GM19372 (cell line): ENCODE measurements at regions not wholly inside any gene's neighbourhood (a gene's known extent, or its start where the extent isn't known, plus 50 kb on each side); places are given as distances from the start of the nearest gene placed in this dataset.

ENCODE experiments used
- ATAC-seq: cut with Tn5 transposase; IDR thresholded peaks from one replicate; pipeline ENCODE4 v1.9.1; 2021; ENCODE audit warnings: mild to moderate bottlenecking, low read depth, moderate library complexity; ENCODE audit not compliant: unreplicated experiment

GRCh38 chr3:132183811-132184210, 133.4 kb upstream of the ACP3 start:
- ATAC-seq = no peak

GRCh38 chr3:132187746-132188145, 129.5 kb upstream of the ACP3 start:
- no peak for ATAC-seq

GRCh38 chr3:132189601-132190000, 127.6 kb upstream of the ACP3 start:
- ATAC-seq = no peak

- ATAC-seq = no peak
Observed at GRCh38 chr3:132196113-132196512, 121.1 kb upstream of the ACP3 start.

GRCh38 chr3:132198516-132198915, 118.7 kb upstream of the ACP3 start:
- ATAC-seq = no peak

- no peak for ATAC-seq
Observed at GRCh38 chr3:132199451-132199850, 117.8 kb upstream of the ACP3 start.

- ATAC-seq = no peak
Observed at GRCh38 chr3:132202586-132202985, 114.6 kb upstream of the ACP3 start.

GRCh38 chr3:132203889-132204596, 113.2 kb upstream of the ACP3 start:
- no peak for ATAC-seq

GRCh38 chr3:132205609-132206008, 111.6 kb upstream of the ACP3 start:
- ATAC-seq = no peak

DNA sequence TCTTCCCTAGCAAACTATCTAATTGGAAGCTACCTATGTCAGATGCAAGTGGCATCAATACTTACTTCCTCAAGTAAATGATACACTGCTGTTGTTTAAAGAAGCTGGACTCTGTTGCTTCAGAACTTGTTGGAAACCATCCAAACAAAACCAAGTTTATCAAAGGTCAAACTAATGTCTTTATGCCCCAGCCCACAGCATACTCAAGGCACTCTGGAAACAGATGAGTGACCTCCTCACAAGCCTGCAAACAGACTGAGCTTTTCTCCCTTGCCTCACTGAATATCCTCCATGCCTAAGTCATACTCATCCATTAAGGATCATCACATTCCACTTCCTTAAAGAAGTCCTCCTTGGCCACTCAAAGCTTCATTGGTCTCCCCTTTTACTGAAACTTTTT, 107.4 kb upstream of the ACP3 start:
- ATAC-seq = no peak

DNA sequence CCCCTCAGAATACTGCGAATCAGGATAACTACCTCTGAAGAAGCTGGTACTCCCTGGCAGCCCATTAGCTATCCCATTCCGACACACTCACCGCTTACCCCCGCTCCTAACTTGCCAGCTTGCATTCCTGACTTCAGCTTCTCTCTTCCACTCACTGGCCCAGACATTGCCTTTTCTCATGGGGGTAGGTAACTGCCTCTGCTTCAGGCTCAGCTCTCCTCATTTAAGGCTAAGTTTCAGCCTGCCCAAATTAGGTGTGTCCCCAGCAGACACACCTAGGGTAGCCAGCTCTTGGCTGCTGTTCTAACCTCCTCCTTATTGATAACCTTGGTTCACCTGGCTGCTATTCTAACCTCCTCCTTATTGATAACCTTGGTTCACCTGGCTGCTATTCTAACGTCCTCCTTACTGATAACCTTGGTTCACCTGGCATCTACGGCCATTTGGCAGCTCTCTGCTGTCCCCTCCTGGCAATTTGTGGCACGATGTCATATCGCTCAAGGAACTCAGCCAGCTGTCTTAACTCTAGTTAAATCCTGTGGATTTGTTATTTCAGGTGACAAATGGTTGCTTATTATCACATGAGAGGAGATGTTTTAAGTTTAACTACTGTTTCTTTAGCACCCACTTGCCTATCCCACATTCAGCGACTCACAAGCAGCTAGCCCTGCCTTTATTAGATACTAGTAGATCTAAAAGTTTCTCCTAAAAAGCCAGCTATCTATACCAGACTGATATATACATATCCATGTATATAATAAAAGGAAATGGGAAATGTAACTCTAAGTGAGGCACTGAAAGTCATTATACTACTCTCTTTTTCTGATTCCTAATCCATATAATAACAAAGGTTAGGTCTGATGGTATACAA, 106.5 kb upstream of the ACP3 start:
- peak; percentile 53 for ATAC-seq

DNA sequence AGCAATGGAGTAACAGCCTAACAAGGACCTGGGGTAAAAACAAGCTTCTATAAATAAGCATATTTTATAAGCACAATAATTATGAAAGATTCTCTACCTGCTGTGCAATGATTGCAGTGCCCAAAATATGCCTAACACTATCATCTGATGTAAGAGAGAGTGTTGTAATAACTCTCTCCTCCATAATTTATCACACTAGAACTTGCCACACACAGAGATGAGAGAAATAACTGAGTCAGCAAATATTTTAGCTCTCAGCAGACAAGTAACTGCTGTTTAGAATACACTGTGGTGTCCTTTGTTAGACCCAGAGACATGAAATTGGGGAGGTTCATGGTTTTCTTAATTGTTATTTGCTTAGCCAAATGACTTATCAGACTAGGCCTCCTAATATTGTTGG, 105.3 kb upstream of the ACP3 start:
- no peak for ATAC-seq

DNA sequence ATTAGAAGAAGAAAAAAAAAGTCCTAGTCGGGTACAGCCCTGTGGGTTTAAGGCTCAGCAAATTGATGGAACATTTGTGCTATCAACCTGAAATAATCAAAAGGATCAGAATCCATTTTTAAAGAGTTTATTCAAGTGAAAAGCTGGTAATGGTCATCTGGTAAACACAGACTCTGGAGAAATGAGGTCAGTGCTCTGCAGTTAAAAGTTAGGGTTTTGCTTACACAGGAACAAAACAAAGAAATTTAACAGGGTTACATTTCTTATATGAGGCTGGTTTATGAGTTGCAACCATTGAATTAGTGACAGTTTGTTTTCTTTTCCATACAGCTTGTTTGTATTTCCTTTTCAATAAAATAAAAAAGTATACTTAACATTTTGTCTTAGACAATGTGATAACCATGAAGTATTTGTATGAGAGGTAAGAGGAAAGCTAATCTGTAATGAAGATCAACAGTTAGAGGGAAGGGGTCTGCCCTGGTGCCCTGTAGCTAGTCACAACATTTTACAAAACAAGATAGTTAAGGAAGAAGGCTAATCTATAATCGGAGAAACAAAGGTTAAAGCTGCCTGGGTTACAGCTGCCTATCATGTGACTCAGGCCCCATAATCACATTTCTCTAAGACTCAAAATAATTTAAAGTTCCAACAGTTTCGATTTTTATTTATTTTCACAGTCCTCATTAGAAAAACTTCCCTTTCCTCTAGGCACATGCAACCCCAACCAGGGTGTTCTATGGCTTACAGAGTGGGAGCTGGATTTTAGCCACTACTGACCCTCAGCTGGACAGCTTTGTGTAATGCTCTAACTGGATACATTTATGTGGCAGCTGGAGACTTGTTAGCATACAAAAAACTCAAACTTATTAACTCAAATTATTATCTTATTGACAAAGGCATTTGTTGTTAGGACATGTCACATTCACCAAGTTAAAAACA, 98.1 kb upstream of the ACP3 start:
- ATAC-seq = no peak

GRCh38 chr3:132220986-132221385, 96.2 kb upstream of the ACP3 start:
- ATAC-seq = no peak

DNA sequence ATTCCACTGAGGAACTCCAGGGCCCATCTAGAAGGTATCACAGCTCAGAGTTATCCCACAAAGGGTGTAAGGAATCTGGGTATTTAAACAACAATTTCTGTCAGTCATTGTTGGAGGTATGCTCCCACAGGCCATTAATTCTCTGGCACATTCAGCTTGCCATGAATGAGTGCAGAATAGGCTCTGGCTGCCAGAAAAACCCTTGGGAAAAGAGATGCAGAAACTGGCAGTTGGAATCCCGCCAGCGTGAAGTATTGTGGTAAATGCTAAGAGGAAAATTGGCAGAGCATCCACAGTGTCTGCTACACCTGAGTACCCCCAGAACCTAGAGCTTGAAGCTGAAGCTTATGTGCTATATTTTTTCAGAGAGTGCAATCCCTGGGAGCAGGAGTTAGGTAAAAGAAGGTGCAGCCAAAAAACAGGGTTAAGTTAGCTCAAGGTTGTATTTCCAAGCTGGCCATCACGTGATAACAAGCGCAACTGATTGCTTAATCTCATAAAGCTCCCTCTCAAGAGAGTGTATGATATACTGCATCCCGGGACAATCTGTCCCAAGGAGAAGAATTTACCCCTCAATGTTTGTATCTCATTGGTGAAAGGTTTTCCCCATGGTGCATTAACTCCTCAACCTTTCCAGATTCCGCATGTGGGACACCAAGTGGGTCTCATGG, 94.2 kb upstream of the ACP3 start:
- no peak for ATAC-seq

DNA sequence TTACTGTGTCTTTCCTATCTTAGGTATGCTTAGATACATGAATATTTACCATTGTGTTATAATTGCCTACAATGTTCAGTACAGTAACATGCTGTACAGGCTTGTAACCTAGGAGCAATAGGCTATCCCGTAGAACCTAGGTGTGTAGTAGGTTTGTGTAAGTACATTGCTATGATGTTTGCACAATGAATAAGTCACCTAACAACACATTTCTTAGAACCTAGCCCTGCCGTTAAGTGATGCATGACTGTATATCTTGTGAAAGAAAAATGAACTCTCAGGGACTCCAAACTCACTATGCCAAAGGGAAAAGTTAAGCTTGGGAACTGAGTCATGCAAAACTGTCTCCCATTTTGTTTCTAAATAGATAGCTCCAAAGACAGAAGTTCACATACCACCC, 91.5 kb upstream of the ACP3 start:
- ATAC-seq = no peak

GRCh38 chr3:132228923-132229322, 88.3 kb upstream of the ACP3 start:
- ATAC-seq = no peak

DNA sequence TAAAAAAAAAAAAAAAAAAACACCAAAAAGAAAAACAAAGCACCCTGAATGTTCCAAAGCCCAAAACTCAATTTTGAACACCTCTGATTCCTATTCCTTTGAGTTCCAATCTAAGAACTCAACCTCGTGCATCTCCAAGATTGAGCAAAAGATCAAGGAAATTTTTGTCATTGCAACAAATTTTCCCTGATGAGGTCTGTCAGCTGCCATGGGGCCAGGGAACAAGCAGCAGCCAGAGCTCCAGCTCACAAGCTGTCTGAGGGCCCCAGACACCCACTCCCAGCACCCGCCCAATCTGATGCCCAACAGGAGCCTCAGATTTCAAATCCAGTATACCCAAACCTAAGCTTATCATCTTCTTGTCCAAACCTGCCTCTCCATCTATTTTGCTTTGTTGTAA, 87.6 kb upstream of the ACP3 start:
- ATAC-seq = no peak

DNA sequence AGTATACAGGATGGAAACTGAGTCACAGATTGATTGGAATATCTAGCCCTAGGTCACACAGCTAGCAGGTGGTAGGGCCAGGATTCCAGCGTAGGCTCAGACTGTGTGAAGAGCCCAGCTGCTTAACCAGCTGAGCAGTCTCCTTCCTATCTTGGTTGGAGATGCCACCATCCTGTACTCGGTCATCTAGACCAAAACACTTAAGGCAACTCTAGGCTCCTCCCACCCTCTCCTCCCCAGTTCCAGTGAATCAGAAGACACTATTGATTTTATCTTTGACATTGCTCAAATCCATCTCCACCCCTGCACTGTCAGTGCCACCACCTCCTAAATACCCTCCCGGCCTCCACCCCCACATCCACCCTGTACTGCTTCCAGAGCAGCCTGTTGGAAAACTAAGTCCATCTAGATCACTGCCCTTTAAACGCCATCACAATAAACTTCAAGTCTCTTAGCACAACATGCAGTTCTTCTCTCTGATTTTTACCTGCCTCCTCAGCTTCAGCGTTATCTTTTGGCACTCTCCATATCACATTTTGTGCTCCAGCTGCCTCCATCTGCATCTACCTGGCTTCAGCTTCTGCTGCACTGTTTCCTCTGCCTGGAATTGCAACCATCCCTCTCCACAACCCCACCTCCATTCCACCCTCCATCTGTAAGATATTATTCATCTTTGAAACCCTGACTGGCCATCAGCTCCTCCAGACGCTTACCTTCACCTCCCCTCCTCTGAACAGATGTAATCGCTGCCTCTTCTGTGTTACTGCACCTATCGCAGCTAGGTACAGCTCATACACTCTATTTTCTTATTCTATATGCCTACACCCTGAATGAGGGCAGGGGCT, 86.8 kb upstream of the ACP3 start:
- no peak for ATAC-seq
